SK-N-MC (cell line): ENCODE measurements at regions not wholly inside any gene's neighbourhood (a gene's known extent, or its start where the extent isn't known, plus 50 kb on each side); places are given as distances from the start of the nearest gene placed in this dataset.

Experiments
- EZH2 ChIP-seq: fragments of 200-600 bp; sonication (generic); IDR thresholded peaks from one replicate; pipeline ENCODE4 v1.6.1; 2017; ENCODE audit warnings: antibody characterized with exemption
- POLR2AphosphoS5 ChIP-seq: IDR thresholded peaks from 2 replicates; pipeline ENCODE4 v1.6.1; 2012; ENCODE audit warnings: mild to moderate bottlenecking, low read depth, low read length, borderline replicate concordance

DNA sequence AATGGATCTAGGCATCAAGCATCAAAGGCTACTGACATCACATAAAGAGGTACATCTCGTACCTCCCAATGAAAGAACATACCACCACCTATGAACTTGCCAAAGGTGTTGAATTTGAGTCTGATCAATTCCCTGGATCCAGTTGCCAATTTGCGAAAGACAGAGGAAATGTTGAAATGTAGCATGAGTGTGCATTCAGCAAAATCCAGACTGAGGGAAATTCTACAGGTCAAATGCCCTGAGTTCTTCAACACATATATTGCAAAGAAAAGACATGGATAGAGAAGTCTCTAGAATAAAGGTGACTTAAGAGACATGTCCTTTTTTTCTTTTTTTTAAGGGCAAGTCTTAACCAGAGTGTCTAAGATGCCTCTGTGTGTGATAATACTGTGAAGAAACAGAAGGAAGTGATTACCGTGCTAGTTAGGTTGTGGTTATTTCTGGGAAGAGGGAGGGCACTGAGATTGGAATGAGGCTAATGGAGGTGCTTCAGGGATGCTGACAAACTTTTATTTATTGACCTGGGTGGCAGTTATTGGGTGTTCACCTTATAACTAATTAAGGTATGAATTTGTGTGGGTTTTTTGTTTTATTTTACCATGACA lies 128.7 kb downstream of the SAMD9 start:
- TF ChIP-seq POLR2AphosphoS5 (no peak), EZH2 (no peak)
